K562 (cell line): ENCODE measurements at regions not wholly inside any gene's neighbourhood (a gene's known extent, or its start where the extent isn't known, plus 50 kb on each side); places are given as distances from the start of the nearest gene placed in this dataset.

Experiments used
- ATAC-seq: fragments of 200-7000 bp; cut with Tn5 transposase; 3 replicates; pipeline ENCODE4 v1.9.1; 2020; ENCODE audit warnings: moderate library complexity
- BruUV-seq: library from RNA; stranded (reverse); fragments of 400-500 nt; replicated peaks from 2 replicates; lab custom pipeline; 2021; lab: Mats Ljungman, UMichigan
- CTCF ChIA-PET: fragments of 300-600 bp; formaldehyde crosslinking; extraction: SDS; loops from one replicate; lab custom pipeline; 2021; ENCODE audit warnings: low intra/inter-chr PET ratio; lab: Yijun Ruan, JAX
- POLR2A ChIA-PET: fragments of 300-600, 350-650 bp; sonication (Branson Sonifier 250); formaldehyde crosslinking; extraction: SDS; loops from one replicate; lab custom pipeline; 2021; ENCODE audit warnings: antibody characterized with exemption, inconsistent platforms; lab: Yijun Ruan, JAX
- DNase-seq, 4 experiments: peaks; one replicate each; pipeline versions ENCODE4 v3.0.0 to v3.0.0-alpha.2; 2011 to 2018; ENCODE audit warnings: low spot score in 3 of 4, mixed read lengths in 3 of 4; ENCODE audit errors: extremely low read depth in 1 of 4
- FAIRE-seq: peaks from 2 replicates; lab custom pipeline; 2011; peaks lifted over from hg19 to GRCh38; lab: Jason Lieb, UNC
- H2AFZ ChIP-seq: 2 replicates; pipeline ENCODE4 v1.6.0; 2011; ENCODE audit warnings: low read depth, low read length, control low read depth, inconsistent platforms
- H3K27ac ChIP-seq: fragments of 200-600 bp; 3 replicates; pipeline ENCODE4 v1.8.0; 2011; ENCODE audit warnings: low read depth, mild to moderate bottlenecking, control low read depth, inconsistent platforms, low read length, moderate library complexity, mixed read lengths; ENCODE audit errors: extremely low read depth
- H3K27me3 ChIP-seq, 2 experiments: fragments of 300-600 bp in 1 of 2; 2 replicates in 1 of 2; 3 replicates in 1 of 2; pipeline versions ENCODE4 v1.6.0 to v1.8.0; 2011; ENCODE audit warnings: inconsistent platforms in 2 of 2, low read length in 2 of 2, mild to moderate bottlenecking in 1 of 2, mixed read lengths in 1 of 2, moderate library complexity in 1 of 2; ENCODE audit not compliant: control insufficient read depth in 2 of 2, insufficient read depth in 2 of 2
- H3K36me3 ChIP-seq: fragments of 300-600 bp; 3 replicates; pipeline ENCODE4 v1.8.0; 2011; ENCODE audit warnings: mild to moderate bottlenecking, low read length, inconsistent platforms; ENCODE audit not compliant: control insufficient read depth, insufficient read depth
- H3K4me1 ChIP-seq, 2 experiments: fragments of 200-600 bp in 1 of 2; replicated peaks in 1 of 2; 2 replicates in 1 of 2; 3 replicates in 1 of 2; pipeline versions ENCODE4 v1.5.1 to v1.8.0; 2011; ENCODE audit warnings: inconsistent platforms in 2 of 2, low read length in 2 of 2, mild to moderate bottlenecking in 1 of 2, mixed read lengths in 1 of 2, moderate library complexity in 1 of 2; ENCODE audit not compliant: control insufficient read depth in 2 of 2, insufficient read depth in 2 of 2
- H3K4me2 ChIP-seq: 2 replicates; pipeline ENCODE4 v1.6.1; 2011; ENCODE audit warnings: low read length, control low read depth, inconsistent platforms, mixed read lengths; ENCODE audit not compliant: insufficient read depth
- H3K4me3 ChIP-seq: fragments of 200-600 bp; sonication (generic), shearing (Covaris generic); 2 replicates; pipeline ENCODE4 v1.5.1; 2016; ENCODE audit warnings: control low read depth, inconsistent platforms
- H3K79me2 ChIP-seq: fragments of 200-600 bp; 3 replicates; pipeline ENCODE4 v1.8.0; 2011; ENCODE audit warnings: low read length, inconsistent platforms; ENCODE audit not compliant: control insufficient read depth, insufficient read depth
- H3K9ac ChIP-seq, 2 experiments: 2 replicates each; pipeline versions ENCODE4 v1.6.0 to v1.6.1; 2011; ENCODE audit warnings: low read depth in 2 of 2, low read length in 2 of 2, control low read depth in 1 of 2, inconsistent platforms in 1 of 2, mild to moderate bottlenecking in 1 of 2, mixed read lengths in 1 of 2; ENCODE audit not compliant: insufficient read depth in 1 of 2
- H3K9me1 ChIP-seq: one replicate; pipeline ENCODE4 v1.6.0; 2011; ENCODE audit warnings: inconsistent platforms, mild to moderate bottlenecking, low read length, moderate library complexity; ENCODE audit not compliant: control insufficient read depth, insufficient read depth
- H3K9me3 ChIP-seq: replicated peaks from 2 replicates; pipeline ENCODE4 v1.5.1; 2011; ENCODE audit warnings: low read depth, low read length, inconsistent platforms; ENCODE audit not compliant: control insufficient read depth, insufficient read depth
- H4K20me1 ChIP-seq: replicated peaks from 2 replicates; pipeline ENCODE4 v1.6.1; 2011; ENCODE audit warnings: low read length, inconsistent platforms, mixed read lengths; ENCODE audit not compliant: control insufficient read depth, insufficient read depth
- ARID2 ChIP-seq: fragments of 450-650 bp; IDR thresholded peaks from 2 replicates; pipeline ENCODE4 v1.6.1; 2017; ENCODE audit warnings: antibody characterized with exemption, mild to moderate bottlenecking
- HDAC3 ChIP-seq: fragments of 450-650 bp; IDR thresholded peaks from 2 replicates; pipeline ENCODE4 v1.6.1; 2018; ENCODE audit warnings: borderline replicate concordance, mild to moderate bottlenecking, moderate library complexity; ENCODE audit not compliant: partially characterized antibody
- KHSRP ChIP-seq: fragments of 450-650 bp; IDR thresholded peaks from 2 replicates; pipeline ENCODE4 v1.6.1; 2017
- NRF1 ChIP-seq, 2 experiments: fragments of 450-650 bp; IDR thresholded peaks in 1 of 2; conservative IDR thresholded peaks in 1 of 2; 2 replicates each; pipeline ENCODE4 v1.6.1; 2014; ENCODE audit warnings: mild to moderate bottlenecking in 2 of 2
- TBL1XR1 ChIP-seq, 2 experiments: IDR thresholded peaks; 2 replicates each; pipeline ENCODE4 v1.6.1; 2012; ENCODE audit warnings: improper control_type of control experiment in 2 of 2, low read length in 2 of 2, mild to moderate bottlenecking in 1 of 2
- TRIM28 ChIP-seq: fragments of 450-650 bp; IDR thresholded peaks from 2 replicates; pipeline ENCODE4 v1.6.1; 2017
- WGBS: fragments of 100-300 bp; shearing (Covaris generic); methylation state at CpG from one replicate; pipeline ENCODE4 v1.1.6; 2016; ENCODE audit warnings: low coverage, mixed read lengths; ENCODE audit not compliant: insufficient coverage; ENCODE audit errors: missing lambda C conversion rate; 5-methylcytosine and 5-hydroxymethylcytosine counted together
- in situ Hi-C: fragments of 300-500 bp; cut with MboI; formaldehyde crosslinking; loops from 4 replicates; pipeline ENCODE4 v1.15.0; 2018; ENCODE audit warnings: inconsistent platforms, mixed read lengths
- intact Hi-C: fragments of 100-400 bp; cut with micrococcal nuclease; formaldehyde crosslinking; loops from 2 replicates; pipeline ENCODE4 v1.14.2; 2022
- TF ChIP-seq, protein P1 (sequence below): IDR thresholded peaks from 2 replicates; pipeline ENCODE4 v1.6.1; 2011; ENCODE audit warnings: borderline replicate concordance, low read depth, mild to moderate bottlenecking, moderate library complexity, low read length; ENCODE audit not compliant: insufficient read depth, poor library complexity, severe bottlenecking
- TF ChIP-seq, protein P2 (sequence below), 2 experiments: fragments of 450-650 bp; IDR thresholded peaks; 2 replicates each; pipeline ENCODE4 v1.6.1; 2016

DNA sequence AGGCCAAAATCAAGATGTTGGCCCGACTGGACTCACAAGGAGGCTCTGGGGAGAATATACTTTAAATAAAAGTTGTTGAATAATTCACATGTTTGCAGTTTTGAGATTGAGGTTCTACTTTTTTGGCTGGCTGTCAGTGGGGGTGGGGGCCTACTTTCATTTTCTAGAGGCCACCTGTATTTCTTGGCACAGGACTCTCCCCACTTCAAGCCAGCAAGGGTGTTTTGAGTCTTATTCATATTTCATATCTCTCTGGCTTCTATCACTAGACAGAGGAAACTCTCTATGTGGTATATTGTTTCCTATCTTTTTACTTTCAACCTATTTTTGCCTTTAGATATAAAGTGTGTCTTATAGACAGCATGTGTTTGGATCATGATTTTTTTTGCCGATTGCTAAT is 266.4 kb downstream of the PRR32 start:
- ChIA-PET CTCF (no interaction called here), POLR2A (no interaction called here)
- WGBS = 0% methylated on average over 2 of the region's 2 CpGs
- no peak overlapping the region for H2AFZ ChIP-seq
- H3K4me1 ChIP-seq = no peaks in the 10 kb centered on the region
- H3K27ac ChIP-seq = no peak overlapping the region
- no peak overlapping the region for H3K9ac ChIP-seq
- intact Hi-C loops = no loop called here
- DNase-seq (no peak), ATAC-seq (no peak), FAIRE-seq (no peak)
- no TSS peak for BruUV-seq
- H4K20me1 ChIP-seq = no peaks in the 10 kb centered on the region
- no peak for TF ChIP-seq HDAC3
- TF ChIP-seq, protein P1, sequence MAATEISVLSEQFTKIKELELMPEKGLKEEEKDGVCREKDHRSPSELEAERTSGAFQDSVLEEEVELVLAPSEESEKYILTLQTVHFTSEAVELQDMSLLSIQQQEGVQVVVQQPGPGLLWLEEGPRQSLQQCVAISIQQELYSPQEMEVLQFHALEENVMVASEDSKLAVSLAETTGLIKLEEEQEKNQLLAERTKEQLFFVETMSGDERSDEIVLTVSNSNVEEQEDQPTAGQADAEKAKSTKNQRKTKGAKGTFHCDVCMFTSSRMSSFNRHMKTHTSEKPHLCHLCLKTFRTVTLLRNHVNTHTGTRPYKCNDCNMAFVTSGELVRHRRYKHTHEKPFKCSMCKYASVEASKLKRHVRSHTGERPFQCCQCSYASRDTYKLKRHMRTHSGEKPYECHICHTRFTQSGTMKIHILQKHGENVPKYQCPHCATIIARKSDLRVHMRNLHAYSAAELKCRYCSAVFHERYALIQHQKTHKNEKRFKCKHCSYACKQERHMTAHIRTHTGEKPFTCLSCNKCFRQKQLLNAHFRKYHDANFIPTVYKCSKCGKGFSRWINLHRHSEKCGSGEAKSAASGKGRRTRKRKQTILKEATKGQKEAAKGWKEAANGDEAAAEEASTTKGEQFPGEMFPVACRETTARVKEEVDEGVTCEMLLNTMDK = no peak
- TF ChIP-seq, protein P2, sequence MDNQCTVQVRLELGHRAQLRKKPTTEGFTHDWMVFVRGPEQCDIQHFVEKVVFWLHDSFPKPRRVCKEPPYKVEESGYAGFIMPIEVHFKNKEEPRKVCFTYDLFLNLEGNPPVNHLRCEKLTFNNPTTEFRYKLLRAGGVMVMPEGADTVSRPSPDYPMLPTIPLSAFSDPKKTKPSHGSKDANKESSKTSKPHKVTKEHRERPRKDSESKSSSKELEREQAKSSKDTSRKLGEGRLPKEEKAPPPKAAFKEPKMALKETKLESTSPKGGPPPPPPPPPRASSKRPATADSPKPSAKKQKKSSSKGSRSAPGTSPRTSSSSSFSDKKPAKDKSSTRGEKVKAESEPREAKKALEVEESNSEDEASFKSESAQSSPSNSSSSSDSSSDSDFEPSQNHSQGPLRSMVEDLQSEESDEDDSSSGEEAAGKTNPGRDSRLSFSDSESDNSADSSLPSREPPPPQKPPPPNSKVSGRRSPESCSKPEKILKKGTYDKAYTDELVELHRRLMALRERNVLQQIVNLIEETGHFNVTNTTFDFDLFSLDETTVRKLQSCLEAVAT (IDR thresholded peaks at IDR 0.05) = no peak
- no peak for TF ChIP-seq NRF1 (conservative IDR thresholded peaks at IDR 0.05 in 1 of 2, IDR thresholded peaks at IDR 0.05 in 1 of 2)
- TF ChIP-seq TBL1XR1 (IDR thresholded peaks at IDR 0.05; ENCODE audit: low read length in 2 of 2) = no peak
- TF ChIP-seq ARID2 = no peak
- TF ChIP-seq KHSRP = no peak
- TF ChIP-seq TRIM28 = no peak
- TF ChIP-seq, all 486 proteins: peak for 0
- Histone ChIP-seq H3K79me2 (no peaks in the 10 kb centered on the region), H3K4me2 (no peak overlapping the region), H3K9me1 (no peaks in the 10 kb centered on the region), H3K36me3 (no peaks in the 10 kb centered on the region), H3K9me3 (no peaks in the 10 kb centered on the region), H3K4me3 (no peak overlapping the region), H3K27me3 (no peaks in the 10 kb centered on the region)
- in situ Hi-C loops = no loop called here
